Erythroblast (primary cell): ENCODE measurements at regions not wholly inside any gene's neighbourhood (a gene's known extent, or its start where the extent isn't known, plus 50 kb on each side); places are given as distances from the start of the nearest gene placed in this dataset.

Experiments
- GATA1 ChIP-seq: IDR thresholded peaks from 2 replicates; pipeline ENCODE4 v1.6.1; 2011; ENCODE audit warnings: low read depth, mild to moderate bottlenecking, control low read depth, low read length, moderate library complexity
- POLR2A ChIP-seq: IDR thresholded peaks from 2 replicates; pipeline ENCODE4 v1.6.1; 2011; ENCODE audit warnings: mild to moderate bottlenecking, low read length

DNA sequence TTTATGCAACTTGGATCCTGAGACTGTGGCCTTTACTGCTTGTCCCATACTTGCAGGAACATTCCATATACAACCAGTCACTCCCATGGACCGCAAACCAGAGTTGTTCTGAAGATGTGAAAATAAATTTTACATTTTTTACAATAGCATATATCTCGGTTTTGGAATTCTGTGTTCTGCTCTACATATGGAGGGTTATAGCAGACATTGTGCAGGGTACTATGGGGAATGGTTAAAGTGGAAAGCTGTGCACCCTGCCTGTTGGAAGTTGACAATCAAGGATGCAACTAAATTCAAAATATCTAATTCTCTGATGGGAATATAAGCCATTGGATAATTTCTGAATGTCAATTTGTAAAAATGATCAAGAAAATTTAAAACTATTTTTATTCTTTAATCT lies 603.3 kb downstream of the RAB28 start:
- TF ChIP-seq POLR2A, result no peak
- TF ChIP-seq GATA1, result no peak
